Cardiac fibroblast (primary cell): ENCODE measurements at regions not wholly inside any gene's neighbourhood (a gene's known extent, or its start where the extent isn't known, plus 50 kb on each side); places are given as distances from the start of the nearest gene placed in this dataset.

ENCODE experiments used
- DNase-seq, 2 donors: peaks; one replicate each; pipeline versions ENCODE4 v3.0.0 to v3.0.0-alpha.2; 2010; ENCODE audit warnings: low read depth in 2 of 2
- H3K4me3 ChIP-seq, 2 donors: replicated peaks in 1 of 2; 1 replicate in 1 of 2; 2 replicates in 1 of 2; pipeline ENCODE4 v1.5.1; 2011; ENCODE audit warnings: low read depth in 2 of 2, low read length in 2 of 2, mild to moderate bottlenecking in 2 of 2, moderate library complexity in 1 of 2
- CTCF ChIP-seq: IDR thresholded peaks from one replicate; pipeline ENCODE4 v1.5.1; 2011; ENCODE audit warnings: low read depth, mild to moderate bottlenecking, low read length, inconsistent platforms

- no peak for TF ChIP-seq CTCF
- DNase-seq: no peak
- no peak overlapping the region for H3K4me3 ChIP-seq
These were observed 101.8 kb downstream of the NUFIP1 start for GRCh38 chr13:44887515-44887914.

GRCh38 chr13:44884076-44884729 is 105.1 kb downstream of the NUFIP1 start:
- TF ChIP-seq CTCF: no peak
- peak; percentile 81 to 94 for DNase-seq
- H3K4me3 ChIP-seq: no peak overlapping the region

GRCh38 chr13:44879452-44880058 is 109.7 kb downstream of the NUFIP1 start:
- peak; percentile 67 for TF ChIP-seq CTCF
- DNase-seq: peak; percentile 77 to 80
- no peak overlapping the region for H3K4me3 ChIP-seq

- no peak overlapping the region for H3K4me3 ChIP-seq
- TF ChIP-seq CTCF: peak; percentile 50
- peak in 1 of 2 donors; percentile 23 for DNase-seq
These were observed 112.4 kb downstream of the NUFIP1 start for GRCh38 chr13:44876782-44877324.

- no peak overlapping the region for H3K4me3 ChIP-seq
- DNase-seq: no peak
- no peak for TF ChIP-seq CTCF
These were observed 114.2 kb downstream of the NUFIP1 start for GRCh38 chr13:44874886-44875630.

GRCh38 chr13:44874176-44874575 is 115.1 kb downstream of the NUFIP1 start:
- no peak overlapping the region for H3K4me3 ChIP-seq
- no peak for TF ChIP-seq CTCF
- DNase-seq: no peak
